Heart left ventricle (tissue), 13 donors: ENCODE measurements at regions not wholly inside any gene's neighbourhood (a gene's known extent, or its start where the extent isn't known, plus 50 kb on each side); places are given as distances from the start of the nearest gene placed in this dataset.
"Not testable (repeated sequence)": the region's sequence is repeated elsewhere in the genome, so short reads cannot be mapped to it uniquely, and the experiment has no call there.

Experiments
- CTCF ChIP-seq, 12 donors: fragments of 200-600 bp; sonication (generic) in 4 of 12; IDR thresholded peaks; one replicate each; pipeline versions ENCODE4 v1.5.0 to v1.8.0; 2018 to 2022; ENCODE audit warnings: antibody characterized with exemption in 12 of 12, mild to moderate bottlenecking in 5 of 12
- POLR2A ChIP-seq, 2 donors: fragments of 450-650 bp; IDR thresholded peaks; one replicate each; pipeline ENCODE4 v1.6.1; 2017; ENCODE audit warnings: antibody characterized with exemption in 2 of 2, mild to moderate bottlenecking in 2 of 2, moderate library complexity in 2 of 2
- donor health status: ischemic (EF 13 %, LVEDD 7.1; RV severe dilation, severe dysfunction).
- donor health status: DM: no; HTN: yes; CAD: no.
- donor health status: DM: no; HTN: no; CAD: no.
- donor health status: ischemic (EF 25% LVEDD 6.9; RV normal size, moderate dysfunction).
- donor health status: ischemic (EF 25% LVEDD 5.7; RV mildly dilated, moderate dysfunction).
- donor health status: ischemic (EF 35%, LVEDD 5.7; RV mildly dilated, moderate dysfunction).
- donor health status: nonischemic (EF 11% LVEDD 7.7; RV severe dilation, severe dysfunction).
- donor health status: DM: yes; HTN: yes; CAD: no.
- donor health status: PGD.
- donor health status: ischemic (EF 29% LVEDD 5.4; RV normal size, mild dysfunction).
- donor health status: nonischemic (EF 23%, LVEDD 6.1; RV moderate dilation, normal function).

- TF ChIP-seq POLR2A, CTCF (IDR thresholded peaks at IDR 0.05): not testable (repeated sequence)
Measured at GRCh38 chr7:128576953-128577352, 95.1 kb upstream of the GARIN1A start.
